ENCODE measurements at regions not wholly inside any gene's neighbourhood (a gene's known extent, or its start where the extent isn't known, plus 50 kb on each side); places are given as distances from the start of the nearest gene placed in this dataset.

- Histone ChIP-seq H3K36me3 (replicated peaks) (no peaks in the 10 kb centered on the region), H3K27me3 (ENCODE audit: low read depth) (no peaks in the 10 kb centered on the region), H3K4me1 (no peaks in the 10 kb centered on the region), H3K4me3 (no peak overlapping the region), H3K9me3 (no peaks in the 10 kb centered on the region)
- no peak for DNase-seq (ENCODE audit: low spot score in 2 of 2)
- in situ Hi-C loops (cut with MboI; ENCODE audit: low sequenced_read_pairs): no loop called here
Measured at GRCh38 chr4:53654300-53654758, 63.0 kb upstream of the LNX1 start.

- Histone ChIP-seq H3K27me3 (ENCODE audit: low read depth) (no peaks in the 10 kb centered on the region), H3K36me3 (replicated peaks) (no peaks in the 10 kb centered on the region), H3K4me1 (no peaks in the 10 kb centered on the region), H3K9me3 (no peaks in the 10 kb centered on the region), H3K4me3 (no peak overlapping the region)
- no peak for DNase-seq (ENCODE audit: low spot score in 2 of 2)
- in situ Hi-C loops (cut with MboI; ENCODE audit: low sequenced_read_pairs): no loop called here
Measured at GRCh38 chr4:53653484-53654053, 62.3 kb upstream of the LNX1 start.

- H3K4me3 ChIP-seq: no peak overlapping the region
- H3K36me3 ChIP-seq (replicated peaks): no peaks in the 10 kb centered on the region
- in situ Hi-C loops (cut with MboI; ENCODE audit: low sequenced_read_pairs): no loop called here
- no peaks in the 10 kb centered on the region for H3K27me3 ChIP-seq (ENCODE audit: low read depth)
- no peaks in the 10 kb centered on the region for H3K9me3 ChIP-seq
- no peak for DNase-seq (ENCODE audit: low spot score in 2 of 2)
- no peaks in the 10 kb centered on the region for H3K4me1 ChIP-seq
Measured at GRCh38 chr4:53651156-53651735, 60.0 kb upstream of the LNX1 start.

GRCh38 chr4:53649357-53649756, 58.1 kb upstream of the LNX1 start:
- Histone ChIP-seq H3K4me1 (no peaks in the 10 kb centered on the region), H3K36me3 (replicated peaks) (no peaks in the 10 kb centered on the region)

GRCh38 chr4:53647547-53647946, 56.3 kb upstream of the LNX1 start:
- in situ Hi-C loops (cut with MboI; ENCODE audit: low sequenced_read_pairs): no loop called here
- no peak overlapping the region for H3K4me3 ChIP-seq

More at GRCh38 chr4:53649357-53649756, 58.1 kb upstream of the LNX1 start:
- Histone ChIP-seq H3K9me3 (no peaks in the 10 kb centered on the region), H3K4me3 (no peak overlapping the region), H3K27me3 (ENCODE audit: low read depth) (no peaks in the 10 kb centered on the region)
- no peak for DNase-seq (ENCODE audit: low spot score in 2 of 2)
- in situ Hi-C loops (cut with MboI; ENCODE audit: low sequenced_read_pairs): no loop called here

GRCh38 chr4:53646795-53647194, 55.5 kb upstream of the LNX1 start:
- H3K36me3 ChIP-seq (replicated peaks): no peaks in the 10 kb centered on the region
- H3K4me3 ChIP-seq: no peak overlapping the region
- in situ Hi-C loops (cut with MboI; ENCODE audit: low sequenced_read_pairs): no loop called here
- H3K9me3 ChIP-seq: no peaks in the 10 kb centered on the region
- H3K4me1 ChIP-seq: no peaks in the 10 kb centered on the region
- no peaks in the 10 kb centered on the region for H3K27me3 ChIP-seq (ENCODE audit: low read depth)
- DNase-seq (ENCODE audit: low spot score in 2 of 2): no peak

More at GRCh38 chr4:53647547-53647946, 56.3 kb upstream of the LNX1 start:
- no peaks in the 10 kb centered on the region for H3K4me1 ChIP-seq
- H3K27me3 ChIP-seq (ENCODE audit: low read depth): no peaks in the 10 kb centered on the region
- H3K36me3 ChIP-seq (replicated peaks): no peaks in the 10 kb centered on the region
- DNase-seq (ENCODE audit: low spot score in 2 of 2): no peak
- no peaks in the 10 kb centered on the region for H3K9me3 ChIP-seq

- Histone ChIP-seq H3K27me3 (ENCODE audit: low read depth) (no peaks in the 10 kb centered on the region), H3K4me1 (no peaks in the 10 kb centered on the region), H3K4me3 (no peak overlapping the region), H3K36me3 (replicated peaks) (no peaks in the 10 kb centered on the region), H3K9me3 (no peaks in the 10 kb centered on the region)
- DNase-seq (ENCODE audit: low spot score in 2 of 2): no peak
- in situ Hi-C loops (cut with MboI; ENCODE audit: low sequenced_read_pairs): no loop called here
Measured at GRCh38 chr4:53645108-53645507, 53.8 kb upstream of the LNX1 start.

- Histone ChIP-seq H3K27me3 (ENCODE audit: low read depth) (no peaks in the 10 kb centered on the region), H3K4me3 (no peak overlapping the region), H3K36me3 (replicated peaks) (no peaks in the 10 kb centered on the region), H3K4me1 (no peaks in the 10 kb centered on the region), H3K9me3 (no peaks in the 10 kb centered on the region)
- in situ Hi-C loops (cut with MboI; ENCODE audit: low sequenced_read_pairs): no loop called here
- no peak for DNase-seq (ENCODE audit: low spot score in 2 of 2)
Measured at GRCh38 chr4:53644607-53645006, 53.3 kb upstream of the LNX1 start.

Data from HAP-1 (cell line).